ENCODE measurements at regions not wholly inside any gene's neighbourhood (a gene's known extent, or its start where the extent isn't known, plus 50 kb on each side); places are given as distances from the start of the nearest gene placed in this dataset.

GRCh38 chr1:221315330-221315729 lies 426.6 kb downstream of the DUSP10 start:
- intact Hi-C loops (cut with micrococcal nuclease), result no loop called here

GRCh38 chr1:221316491-221317056 lies 425.3 kb downstream of the DUSP10 start:
- Histone ChIP-seq H4K20me1 (ENCODE audit: control insufficient read depth, insufficient read depth, low read length, poor library complexity, severe bottlenecking) (no peaks in the 10 kb centered on the region), H3K4me3 (ENCODE audit: control extremely low read depth in 1 of 5, extremely low read depth in 1 of 5, insufficient read depth in 1 of 5, low read depth in 2 of 5, low read length in 4 of 5) (no peak overlapping the region), H3K79me2 (ENCODE audit: control insufficient read depth, insufficient read depth, low read length) (no peaks in the 10 kb centered on the region), H3K9me3 (ENCODE audit: control extremely low read depth in 1 of 3, control insufficient read depth in 2 of 3, insufficient read depth in 1 of 3, low read length in 2 of 3) (no peaks in the 10 kb centered on the region), H3K27ac (ENCODE audit: low read length in 2 of 2) (no peak overlapping the region), H3K4me1 (ENCODE audit: control insufficient read depth in 2 of 2, insufficient read depth in 2 of 2, low read length in 2 of 2) (no peaks in the 10 kb centered on the region), H3K36me3 (replicated peaks in 1 of 2; ENCODE audit: control extremely low read depth in 1 of 2, control insufficient read depth in 1 of 2, extremely low read depth in 1 of 2, insufficient read depth in 2 of 2, low read length in 1 of 2) (no peaks in the 10 kb centered on the region), H2AFZ (ENCODE audit: insufficient read depth, low read depth, low read length, poor library complexity, severe bottlenecking) (no peak overlapping the region), H3K4me2 (replicated peaks; ENCODE audit: low read depth, low read length, poor library complexity, severe bottlenecking) (no peak overlapping the region), H3K27me3 (replicated peaks in 1 of 4; ENCODE audit: control extremely low read depth in 1 of 4, control insufficient read depth in 3 of 4, insufficient read depth in 4 of 4, low read length in 3 of 4) (peaks cover 0 to 3% (median 0%) of the 10 kb centered on the region in 4 experiments), H3K9ac (ENCODE audit: low read length) (no peak overlapping the region)
- no peak for ATAC-seq (ENCODE audit: low read depth)
- Mint-ChIP-seq H3K4me1 (no peaks in the 10 kb centered on the region), H3K9me3 (ENCODE audit: insufficient read depth) (no peaks in the 10 kb centered on the region), H3K4me3 (no peak overlapping the region), H3K27ac (no peak overlapping the region), H3K27me3 (peaks cover 27% of the 10 kb centered on the region)
- DNase-seq, result no peak
- ChIA-PET POLR2A (no interaction called here), CTCF (no interaction called here)
- TF ChIP-seq, protein P1, sequence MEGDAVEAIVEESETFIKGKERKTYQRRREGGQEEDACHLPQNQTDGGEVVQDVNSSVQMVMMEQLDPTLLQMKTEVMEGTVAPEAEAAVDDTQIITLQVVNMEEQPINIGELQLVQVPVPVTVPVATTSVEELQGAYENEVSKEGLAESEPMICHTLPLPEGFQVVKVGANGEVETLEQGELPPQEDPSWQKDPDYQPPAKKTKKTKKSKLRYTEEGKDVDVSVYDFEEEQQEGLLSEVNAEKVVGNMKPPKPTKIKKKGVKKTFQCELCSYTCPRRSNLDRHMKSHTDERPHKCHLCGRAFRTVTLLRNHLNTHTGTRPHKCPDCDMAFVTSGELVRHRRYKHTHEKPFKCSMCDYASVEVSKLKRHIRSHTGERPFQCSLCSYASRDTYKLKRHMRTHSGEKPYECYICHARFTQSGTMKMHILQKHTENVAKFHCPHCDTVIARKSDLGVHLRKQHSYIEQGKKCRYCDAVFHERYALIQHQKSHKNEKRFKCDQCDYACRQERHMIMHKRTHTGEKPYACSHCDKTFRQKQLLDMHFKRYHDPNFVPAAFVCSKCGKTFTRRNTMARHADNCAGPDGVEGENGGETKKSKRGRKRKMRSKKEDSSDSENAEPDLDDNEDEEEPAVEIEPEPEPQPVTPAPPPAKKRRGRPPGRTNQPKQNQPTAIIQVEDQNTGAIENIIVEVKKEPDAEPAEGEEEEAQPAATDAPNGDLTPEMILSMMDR (IDR thresholded peaks at IDR 0.05), result no peak
- TF ChIP-seq EZH2 (IDR thresholded peaks at IDR 0.05; ENCODE audit: borderline replicate concordance, insufficient read depth, low read depth, low read length, poor library complexity, severe bottlenecking), result no peak
- intact Hi-C loops (cut with micrococcal nuclease), result no loop called here
- 100% methylated on average over 1 of the region's 1 CpG for WGBS (ENCODE audit: insufficient coverage)

More at GRCh38 chr1:221315330-221315729, 426.6 kb downstream of the DUSP10 start:
- H3K9ac ChIP-seq (ENCODE audit: low read length), result no peak overlapping the region
- H3K27ac Mint-ChIP-seq, result no peak overlapping the region
- DNase-seq (no peak), ATAC-seq (ENCODE audit: low read depth) (no peak)
- H2AFZ ChIP-seq (ENCODE audit: insufficient read depth, low read depth, low read length, poor library complexity, severe bottlenecking), result no peak overlapping the region
- TF ChIP-seq, protein P1 (IDR thresholded peaks at IDR 0.05), result no peak
- no peak for TF ChIP-seq EZH2 (IDR thresholded peaks at IDR 0.05; ENCODE audit: borderline replicate concordance, insufficient read depth, low read depth, low read length, poor library complexity, severe bottlenecking)
- no peaks in the 10 kb centered on the region for H3K9me3 Mint-ChIP-seq (ENCODE audit: insufficient read depth)
- no peak overlapping the region for H3K27ac ChIP-seq (ENCODE audit: low read length in 2 of 2)
- H3K4me2 ChIP-seq (replicated peaks; ENCODE audit: low read depth, low read length, poor library complexity, severe bottlenecking), result no peak overlapping the region
- H3K4me3 Mint-ChIP-seq, result no peak overlapping the region
- 67% methylated on average over 1 of the region's 3 CpGs for WGBS (ENCODE audit: insufficient coverage)
- CTCF ChIA-PET, result no interaction called here
- POLR2A ChIA-PET, result no interaction called here
- no peaks in the 10 kb centered on the region for H4K20me1 ChIP-seq (ENCODE audit: control insufficient read depth, insufficient read depth, low read length, poor library complexity, severe bottlenecking)
- no peaks in the 10 kb centered on the region for H3K4me1 ChIP-seq (ENCODE audit: control insufficient read depth in 2 of 2, insufficient read depth in 2 of 2, low read length in 2 of 2)
- no peaks in the 10 kb centered on the region for H3K36me3 ChIP-seq (replicated peaks in 1 of 2; ENCODE audit: control extremely low read depth in 1 of 2, control insufficient read depth in 1 of 2, extremely low read depth in 1 of 2, insufficient read depth in 2 of 2, low read length in 1 of 2)
- H3K79me2 ChIP-seq (ENCODE audit: control insufficient read depth, insufficient read depth, low read length), result no peaks in the 10 kb centered on the region
- no peak overlapping the region for H3K4me3 ChIP-seq (ENCODE audit: control extremely low read depth in 1 of 5, extremely low read depth in 1 of 5, insufficient read depth in 1 of 5, low read depth in 2 of 5, low read length in 4 of 5)
- peaks cover 0 to 3% (median 0%) of the 10 kb centered on the region in 4 experiments for H3K27me3 ChIP-seq (replicated peaks in 1 of 4; ENCODE audit: control extremely low read depth in 1 of 4, control insufficient read depth in 3 of 4, insufficient read depth in 4 of 4, low read length in 3 of 4)
- H3K27me3 Mint-ChIP-seq, result peaks cover 27% of the 10 kb centered on the region
- no peaks in the 10 kb centered on the region for H3K9me3 ChIP-seq (ENCODE audit: control extremely low read depth in 1 of 3, control insufficient read depth in 2 of 3, insufficient read depth in 1 of 3, low read length in 2 of 3)
- H3K4me1 Mint-ChIP-seq, result no peaks in the 10 kb centered on the region

Data from B cell (primary cell).